ENCODE measurements at regions not wholly inside any gene's neighbourhood (a gene's known extent, or its start where the extent isn't known, plus 50 kb on each side); places are given as distances from the start of the nearest gene placed in this dataset.

- TF ChIP-seq CTCF (IDR thresholded peaks at IDR 0.05) (no peak), POLR2A (IDR thresholded peaks at IDR 0.05) (no peak)
Observed at GRCh38 chrX:39203427-39203826, 402.2 kb downstream of the MID1IP1 start.

Measured in uterus (tissue), 2 donors.